ENCODE measurements at regions not wholly inside any gene's neighbourhood (a gene's known extent, or its start where the extent isn't known, plus 50 kb on each side); places are given as distances from the start of the nearest gene placed in this dataset.
"Not testable (repeated sequence)": the region's sequence is repeated elsewhere in the genome, so short reads cannot be mapped to it uniquely, and the experiment has no call there.

GRCh38 chr14:105588236-105588860 lies 62.0 kb downstream of the TMEM121 start:
- no peak for TF ChIP-seq CTCF (IDR thresholded peaks at IDR 0.05; ENCODE audit: extremely low read depth, insufficient read depth, missing control alignments)
- DNase-seq (ENCODE audit: low spot score): peak; percentile 36
- in situ Hi-C loops (cut with MboI; ENCODE audit: low pct_unique_long_range_greater_than_20kb, low sequenced_read_pairs, unreplicated experiment): loop anchor here (5.0 kb wide), 1 partner anchor 119 kb away; no protein-coding TSS in a partner anchor

DNA sequence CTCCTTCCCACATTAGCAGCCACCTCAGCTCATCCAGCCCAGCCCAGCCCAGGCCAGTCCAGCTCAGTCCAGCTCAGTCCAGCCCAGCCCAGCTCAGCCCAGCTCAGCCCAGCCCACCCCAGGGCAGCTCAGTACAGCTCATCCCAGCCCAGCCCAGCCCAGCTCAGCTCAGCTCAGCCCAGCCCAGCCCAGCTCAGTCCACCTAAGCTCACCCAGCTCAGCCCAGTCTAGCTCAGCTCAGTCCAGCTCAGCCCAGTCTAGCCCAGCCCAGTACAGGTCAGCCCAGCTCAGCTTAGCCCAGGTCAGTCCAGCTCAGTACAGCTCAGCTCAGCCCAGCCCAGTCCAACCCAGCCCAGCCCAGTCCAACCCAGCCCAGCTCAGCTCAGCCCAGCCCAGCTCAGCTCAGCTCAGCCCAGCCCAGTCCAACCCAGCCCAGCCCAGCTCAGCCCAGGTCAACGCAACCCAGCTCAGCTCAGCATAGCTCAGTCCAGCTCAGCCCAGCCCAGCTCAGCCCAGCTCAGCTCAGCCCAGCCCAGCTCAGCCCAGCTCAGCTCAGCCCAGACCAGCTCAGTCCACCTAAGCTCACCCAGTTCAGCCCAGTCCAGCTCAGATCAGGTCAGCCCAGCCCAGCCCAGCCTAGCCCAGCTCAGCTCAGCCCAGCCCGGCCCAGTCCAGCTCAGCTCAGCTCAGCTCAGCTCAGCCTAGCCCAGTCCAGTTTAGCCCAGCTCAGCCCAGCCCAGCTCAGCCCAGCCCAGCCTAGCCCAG lies 63.0 kb downstream of the TMEM121 start:
- in situ Hi-C loops (cut with MboI; ENCODE audit: low pct_unique_long_range_greater_than_20kb, low sequenced_read_pairs, unreplicated experiment): loop anchor here (5.0 kb wide), 1 partner anchor 118 kb away; no protein-coding TSS in a partner anchor
- no peak for TF ChIP-seq CTCF (IDR thresholded peaks at IDR 0.05; ENCODE audit: extremely low read depth, insufficient read depth, missing control alignments)
- peak; percentile 22 for DNase-seq (ENCODE audit: low spot score)

DNA sequence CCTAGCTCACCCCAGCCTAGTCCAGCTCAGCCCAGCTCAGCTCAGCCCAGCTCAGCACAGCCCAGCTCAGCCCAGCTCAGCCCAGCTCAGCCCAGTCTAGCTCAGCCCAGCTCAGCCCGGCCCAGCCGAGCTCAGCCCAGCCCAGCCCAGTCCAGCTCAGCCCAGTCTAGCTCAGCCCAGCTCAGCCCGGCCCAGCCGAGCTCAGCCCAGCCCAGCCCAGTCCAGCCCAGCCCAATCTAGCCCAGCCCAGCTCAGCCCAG lies 63.5 kb downstream of the TMEM121 start:
- in situ Hi-C loops (cut with MboI; ENCODE audit: low pct_unique_long_range_greater_than_20kb, low sequenced_read_pairs, unreplicated experiment): loop anchor here (5.0 kb wide), 1 partner anchor 117 kb away; no protein-coding TSS in a partner anchor
- not testable (repeated sequence) for DNase-seq (ENCODE audit: low spot score)

DNA sequence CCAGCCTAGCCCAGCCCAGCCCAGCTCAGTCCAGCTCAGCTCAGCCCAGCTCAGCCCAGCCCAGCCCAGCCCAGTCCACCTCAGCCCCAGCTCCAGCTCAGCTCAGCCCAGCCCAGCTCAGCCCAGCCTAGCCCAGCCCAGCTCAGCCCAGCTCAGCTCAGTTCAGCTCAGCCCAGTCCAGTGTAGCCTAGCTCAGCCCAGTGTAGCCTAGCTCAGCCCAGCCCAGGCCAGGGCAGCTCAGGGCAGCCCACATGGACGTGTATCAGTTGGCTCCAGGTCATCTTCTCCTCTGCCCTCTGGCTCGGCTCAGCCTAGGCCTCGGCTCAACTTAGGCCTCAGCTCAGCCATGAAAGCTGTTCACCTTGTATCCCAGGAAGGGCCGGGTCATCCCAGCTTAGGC lies 64.7 kb downstream of the TMEM121 start:
- in situ Hi-C loops (cut with MboI; ENCODE audit: low pct_unique_long_range_greater_than_20kb, low sequenced_read_pairs, unreplicated experiment): no loop called here
- TF ChIP-seq CTCF (IDR thresholded peaks at IDR 0.05; ENCODE audit: extremely low read depth, insufficient read depth, missing control alignments): no peak
- peak; percentile 30 for DNase-seq (ENCODE audit: low spot score)

DNA sequence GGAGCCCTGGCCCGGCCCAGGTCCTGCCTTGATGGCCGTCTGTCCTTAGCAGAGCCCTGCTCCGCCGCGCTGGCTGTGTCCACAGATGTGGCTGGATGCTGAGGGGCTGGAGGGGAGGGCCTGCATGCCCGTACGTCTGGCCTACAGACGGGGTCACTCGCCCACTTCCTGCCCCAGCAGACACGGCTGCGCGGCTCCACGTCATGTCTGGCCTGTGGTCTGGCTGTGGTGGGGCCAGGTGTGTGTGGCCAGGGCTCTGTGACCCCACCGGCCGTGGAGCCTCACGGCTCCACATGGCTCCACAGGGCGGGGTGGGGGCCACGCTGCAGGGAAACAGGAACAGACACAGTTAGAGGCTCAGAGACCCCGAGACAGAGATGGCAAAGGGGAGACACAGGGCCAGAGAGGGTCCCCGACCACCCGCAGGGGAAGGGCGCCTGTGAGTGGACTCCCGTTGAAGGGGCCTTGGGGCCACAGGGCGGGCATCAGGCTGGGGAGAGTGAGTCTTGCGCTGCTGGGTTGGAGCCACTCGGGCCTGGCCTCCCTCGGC lies 65.5 kb downstream of the TMEM121 start:
- in situ Hi-C loops (cut with MboI; ENCODE audit: low pct_unique_long_range_greater_than_20kb, low sequenced_read_pairs, unreplicated experiment); DNase-seq (ENCODE audit: low spot score): not testable (repeated sequence)

DNA sequence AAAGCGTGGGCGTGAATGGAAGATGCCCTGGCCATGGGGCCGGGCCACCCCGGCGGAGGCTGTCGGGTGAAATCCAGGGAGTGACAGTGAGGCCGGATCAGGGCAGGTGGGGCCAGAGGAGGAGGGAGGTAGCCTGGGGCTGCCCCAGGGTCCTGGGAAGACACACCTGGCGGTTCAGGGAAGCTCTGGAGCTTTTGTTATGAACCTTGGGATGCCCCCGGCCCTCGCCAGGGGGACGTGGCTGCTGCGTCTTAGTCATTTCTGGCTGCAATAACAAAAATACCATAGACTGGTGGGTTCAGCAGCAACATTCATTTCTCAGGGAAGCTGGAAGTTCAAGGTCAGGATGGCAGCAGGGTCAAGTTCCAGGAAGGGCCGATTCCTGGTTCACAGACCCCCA lies 66.3 kb downstream of the TMEM121 start:
- in situ Hi-C loops (cut with MboI; ENCODE audit: low pct_unique_long_range_greater_than_20kb, low sequenced_read_pairs, unreplicated experiment); DNase-seq (ENCODE audit: low spot score): not testable (repeated sequence)

GRCh38 chr14:105595346-105595745 lies 69.0 kb downstream of the TMEM121 start:
- in situ Hi-C loops (cut with MboI; ENCODE audit: low pct_unique_long_range_greater_than_20kb, low sequenced_read_pairs, unreplicated experiment): not testable (repeated sequence)

DNA sequence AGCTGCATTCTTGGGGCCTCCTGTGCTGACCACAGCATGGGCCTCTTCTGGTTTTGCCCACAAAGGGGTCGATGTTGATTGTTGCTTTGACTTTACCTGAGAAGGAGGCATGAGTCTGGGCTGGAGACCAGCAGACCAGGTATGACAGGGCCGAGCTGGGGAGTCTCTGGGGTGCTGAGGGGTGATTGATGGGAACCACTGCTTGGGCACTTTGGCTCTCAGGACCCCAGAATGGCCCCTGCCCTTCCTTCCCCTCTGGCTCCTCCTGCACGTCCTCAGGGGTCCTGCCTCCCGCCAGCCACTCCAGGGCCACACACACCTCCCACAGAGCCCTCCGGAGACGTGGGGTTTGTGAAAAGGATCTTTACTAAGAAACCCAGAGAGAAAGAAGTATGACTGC lies 70.0 kb downstream of the TMEM121 start:
- in situ Hi-C loops (cut with MboI; ENCODE audit: low pct_unique_long_range_greater_than_20kb, low sequenced_read_pairs, unreplicated experiment); DNase-seq (ENCODE audit: low spot score): not testable (repeated sequence)

More at GRCh38 chr14:105595346-105595745, 69.0 kb downstream of the TMEM121 start:
- not testable (repeated sequence) for DNase-seq (ENCODE audit: low spot score)

DNA sequence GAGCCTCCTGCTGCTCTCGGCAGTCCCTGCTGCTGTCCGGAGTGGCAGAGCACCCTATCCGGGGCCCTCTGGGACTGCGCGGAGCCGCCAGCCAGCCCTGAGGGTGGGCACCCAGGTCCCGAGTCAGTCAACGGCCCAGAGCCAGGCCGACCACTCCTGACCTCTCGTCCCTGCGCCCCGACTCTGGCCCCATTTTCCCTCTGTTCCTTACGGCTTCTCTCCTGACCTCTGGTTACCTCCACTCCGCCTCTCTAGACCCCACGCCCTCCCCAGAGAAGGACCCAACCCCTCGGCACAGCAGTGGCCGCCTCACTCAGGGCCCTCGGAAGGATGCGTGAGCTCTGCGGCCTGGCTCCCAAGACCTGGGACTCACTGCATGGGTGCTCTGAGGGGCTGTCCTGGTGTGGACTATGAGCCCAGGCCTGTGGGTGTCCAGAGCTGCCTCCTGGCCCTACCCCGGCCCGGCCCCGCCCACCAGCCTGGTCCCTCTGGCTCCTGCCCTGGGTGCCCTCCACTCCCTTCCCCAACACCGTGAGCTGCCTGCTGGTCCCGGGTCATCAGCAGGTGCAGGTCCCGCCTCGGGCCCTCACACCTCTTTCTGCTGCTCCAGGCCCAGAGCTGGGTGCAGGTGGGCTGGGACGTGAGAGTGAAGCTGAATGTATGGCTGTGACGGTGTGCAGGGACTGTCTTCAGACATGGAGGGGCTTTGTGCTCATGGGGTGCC lies 71.8 kb downstream of the TMEM121 start:
- DNase-seq (ENCODE audit: low spot score); in situ Hi-C loops (cut with MboI; ENCODE audit: low pct_unique_long_range_greater_than_20kb, low sequenced_read_pairs, unreplicated experiment): not testable (repeated sequence)

DNA sequence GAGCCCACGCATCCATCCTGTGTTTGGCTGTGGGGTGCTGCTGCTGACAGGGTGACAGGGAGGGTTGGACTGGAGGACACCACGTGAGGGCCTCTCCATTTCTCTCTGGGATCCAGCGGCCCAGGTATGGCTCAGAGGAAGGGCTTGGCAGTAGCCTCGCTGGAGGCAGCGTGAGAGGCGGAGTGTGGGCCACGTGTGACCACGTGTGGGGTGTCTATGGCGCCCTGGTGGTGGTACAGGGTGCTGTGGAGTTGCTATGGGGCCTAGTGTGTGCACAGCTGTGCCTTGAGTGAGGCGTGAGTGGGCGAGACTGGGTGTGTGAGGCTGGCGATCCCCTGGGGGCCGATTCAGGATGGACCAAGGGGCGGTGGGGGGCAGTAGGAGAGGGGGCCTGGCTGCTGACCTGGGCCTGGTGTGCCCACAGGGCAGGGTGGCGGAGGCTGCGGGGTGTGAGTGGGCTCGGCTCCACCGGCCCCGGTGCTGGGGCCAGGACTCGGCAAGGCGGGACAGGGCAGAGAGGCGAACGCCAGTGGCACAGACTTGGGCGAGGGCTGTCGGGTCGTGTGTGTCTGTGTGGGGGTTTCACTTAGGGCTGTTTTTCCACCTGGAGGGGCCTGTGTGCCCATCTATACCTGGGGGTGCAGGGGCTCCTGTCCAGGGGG lies 72.7 kb downstream of the TMEM121 start:
- in situ Hi-C loops (cut with MboI; ENCODE audit: low pct_unique_long_range_greater_than_20kb, low sequenced_read_pairs, unreplicated experiment); DNase-seq (ENCODE audit: low spot score): not testable (repeated sequence)

- DNase-seq (ENCODE audit: low spot score); in situ Hi-C loops (cut with MboI; ENCODE audit: low pct_unique_long_range_greater_than_20kb, low sequenced_read_pairs, unreplicated experiment): not testable (repeated sequence)
Observed at GRCh38 chr14:105600195-105600938, 74.0 kb downstream of the TMEM121 start.
